HG03354 (cell line): ENCODE measurements at regions not wholly inside any gene's neighbourhood (a gene's known extent, or its start where the extent isn't known, plus 50 kb on each side); places are given as distances from the start of the nearest gene placed in this dataset.
"Not testable (repeated sequence)": the region's sequence is repeated elsewhere in the genome, so short reads cannot be mapped to it uniquely, and the experiment has no call there.

Source experiments
- ATAC-seq: cut with Tn5 transposase; IDR thresholded peaks from one replicate; pipeline ENCODE4 v1.9.1; 2021; ENCODE audit warnings: mild to moderate bottlenecking; ENCODE audit not compliant: unreplicated experiment, poor library complexity, severe bottlenecking

GRCh38 chr6:156273065-156273711, 504.0 kb upstream of the ARID1B start:
- no peak for ATAC-seq

- ATAC-seq, result no peak
Measured at GRCh38 chr6:156269751-156270369, 507.3 kb upstream of the ARID1B start.

- ATAC-seq, result no peak
Measured at GRCh38 chr6:156268849-156269248, 508.3 kb upstream of the ARID1B start.

- ATAC-seq, result no peak
Measured at GRCh38 chr6:156262014-156262413, 515.2 kb upstream of the ARID1B start.

- ATAC-seq, result no peak
Measured at GRCh38 chr6:156260815-156261214, 516.4 kb upstream of the ARID1B start.

GRCh38 chr6:156258981-156259380, 518.2 kb upstream of the ARID1B start:
- no peak for ATAC-seq

- no peak for ATAC-seq
Measured at GRCh38 chr6:156256161-156256560, 521.0 kb upstream of the ARID1B start.

- no peak for ATAC-seq
Measured at GRCh38 chr6:156254240-156254639, 522.9 kb upstream of the ARID1B start.

- no peak for ATAC-seq
Measured at GRCh38 chr6:156250593-156250992, 526.6 kb upstream of the ARID1B start.

GRCh38 chr6:156242206-156242605, 535.0 kb upstream of the ARID1B start:
- no peak for ATAC-seq

- ATAC-seq, result no peak
Measured at GRCh38 chr6:156231026-156231765, 546.0 kb upstream of the ARID1B start.

- ATAC-seq, result no peak
Measured at GRCh38 chr6:156219973-156220372, 557.2 kb upstream of the ARID1B start.

- no peak for ATAC-seq
Measured at GRCh38 chr6:156205678-156206077, 571.5 kb upstream of the ARID1B start.

GRCh38 chr6:156199182-156199581, 578.0 kb upstream of the ARID1B start:
- no peak for ATAC-seq

GRCh38 chr6:156197513-156197912, 579.7 kb upstream of the ARID1B start:
- no peak for ATAC-seq

- ATAC-seq, result no peak
Measured at GRCh38 chr6:156194981-156195380, 582.2 kb upstream of the ARID1B start.

GRCh38 chr6:156193381-156193780, 583.8 kb upstream of the ARID1B start:
- no peak for ATAC-seq

- no peak for ATAC-seq
Measured at GRCh38 chr6:156191895-156192294, 585.3 kb upstream of the ARID1B start.

GRCh38 chr6:156191390-156191789, 585.8 kb upstream of the ARID1B start:
- ATAC-seq, result not testable (repeated sequence)

- no peak for ATAC-seq
Measured at GRCh38 chr6:156190270-156190669, 586.9 kb upstream of the ARID1B start.

GRCh38 chr6:156189714-156190113, 587.5 kb upstream of the ARID1B start:
- no peak for ATAC-seq
